KG1 (cell line): ENCODE measurements at regions not wholly inside any gene's neighbourhood (a gene's known extent, or its start where the extent isn't known, plus 50 kb on each side); places are given as distances from the start of the nearest gene placed in this dataset.
"Not testable (repeated sequence)": the region's sequence is repeated elsewhere in the genome, so short reads cannot be mapped to it uniquely, and the experiment has no call there.

Source experiments
- DNase-seq: peaks from one replicate; lab custom pipeline; 2025; lab: John Stamatoyannopoulos, UW

DNA sequence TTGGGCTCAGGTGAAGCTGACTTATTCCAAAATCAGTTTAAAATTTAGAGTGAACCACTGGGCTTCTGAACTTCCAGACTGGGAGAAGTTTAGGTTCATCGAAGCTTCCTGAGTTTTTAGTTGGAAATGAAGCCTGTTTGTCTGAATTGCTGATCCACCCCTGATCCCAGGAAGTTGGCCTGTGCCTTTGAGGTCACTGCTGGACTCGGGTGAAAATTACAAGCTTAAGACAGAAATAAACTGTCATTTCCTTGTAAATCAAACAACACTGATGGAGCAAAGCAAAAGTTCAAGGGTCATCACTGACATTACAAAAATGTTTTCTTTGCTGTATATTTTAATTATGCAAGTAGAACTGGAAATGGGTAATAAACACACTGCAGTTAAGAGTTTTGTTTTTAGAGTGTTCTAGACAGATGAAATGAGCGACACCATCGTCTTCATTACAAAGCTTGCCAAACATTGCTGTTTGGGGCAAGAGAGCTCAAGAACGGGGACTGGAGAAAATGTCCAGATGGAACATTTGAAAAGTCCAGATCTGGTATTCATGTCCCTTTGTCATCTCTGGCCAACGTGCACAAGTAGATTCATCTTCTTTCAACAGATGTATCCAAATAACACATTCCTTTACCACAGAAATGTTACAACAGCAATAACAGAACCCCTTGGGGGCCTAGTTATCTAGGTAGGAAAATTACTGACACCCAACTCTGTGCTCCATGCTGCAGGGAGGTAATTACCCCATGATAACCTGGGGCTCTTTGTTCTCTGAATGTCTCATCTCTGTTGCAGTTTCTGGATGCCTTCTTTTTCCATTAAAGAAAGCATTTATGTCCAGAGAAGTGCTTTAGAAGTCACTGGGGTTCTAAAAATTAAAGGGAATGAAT, 142.4 kb upstream of the ERCC6L2 start:
- DNase-seq, result no peak

DNA sequence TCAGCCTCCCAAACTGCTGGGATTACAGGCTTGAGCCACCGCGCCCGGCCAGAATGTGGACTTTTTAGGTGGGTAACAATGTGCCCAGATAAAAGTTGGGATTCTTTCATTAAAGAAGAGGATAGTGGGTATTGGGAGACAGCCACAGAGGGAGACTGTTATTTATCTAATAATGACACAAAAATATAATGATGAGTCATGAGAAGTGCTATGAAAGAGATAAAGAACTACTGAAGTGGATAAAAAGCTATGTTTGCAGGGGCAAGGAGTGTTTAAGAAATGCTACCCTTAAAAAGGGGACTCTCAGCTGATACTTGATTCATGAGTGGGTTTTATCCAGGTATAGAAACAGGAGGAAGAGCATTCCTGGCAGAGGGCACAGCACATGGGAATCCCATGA, 143.6 kb upstream of the ERCC6L2 start:
- DNase-seq, result no peak

DNA sequence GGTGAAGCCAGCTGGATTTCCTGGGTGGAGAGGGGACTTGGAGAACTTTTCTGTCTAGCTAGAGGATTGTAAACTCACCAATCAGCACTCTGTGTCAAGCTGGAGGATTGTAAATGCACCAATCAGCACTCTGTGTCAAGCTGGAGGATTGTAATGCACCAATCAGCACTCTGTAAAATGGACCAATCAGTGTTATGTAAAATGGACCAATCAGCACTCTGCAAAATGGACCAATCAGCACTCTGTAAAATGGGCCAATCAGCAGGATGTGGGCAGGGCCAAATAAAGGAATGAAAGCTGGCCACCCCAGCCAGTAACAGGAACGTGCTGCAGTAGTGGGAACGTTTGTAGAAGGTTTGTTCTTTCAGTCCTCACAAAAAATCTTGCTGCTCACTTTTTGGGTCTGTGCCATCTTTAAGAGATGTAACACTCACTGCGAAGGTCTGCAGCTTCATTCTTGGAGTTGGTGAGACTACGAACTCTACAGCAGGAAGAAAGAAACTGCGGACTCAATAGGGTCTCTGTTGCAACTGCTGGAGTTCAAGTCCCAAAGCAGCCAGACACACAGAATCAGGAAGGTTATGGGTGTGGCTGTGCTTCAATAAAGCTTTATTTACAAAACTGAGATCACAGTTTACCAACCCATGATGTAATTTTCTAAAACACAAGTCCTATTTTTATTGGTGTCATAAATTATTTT, 145.7 kb upstream of the ERCC6L2 start:
- DNase-seq, result no peak

GRCh38 chr9:95729046-95729445, 146.4 kb upstream of the ERCC6L2 start:
- DNase-seq, result no peak

- DNase-seq, result no peak
Observed at GRCh38 chr9:95727947-95728520, 147.5 kb upstream of the ERCC6L2 start.

DNA sequence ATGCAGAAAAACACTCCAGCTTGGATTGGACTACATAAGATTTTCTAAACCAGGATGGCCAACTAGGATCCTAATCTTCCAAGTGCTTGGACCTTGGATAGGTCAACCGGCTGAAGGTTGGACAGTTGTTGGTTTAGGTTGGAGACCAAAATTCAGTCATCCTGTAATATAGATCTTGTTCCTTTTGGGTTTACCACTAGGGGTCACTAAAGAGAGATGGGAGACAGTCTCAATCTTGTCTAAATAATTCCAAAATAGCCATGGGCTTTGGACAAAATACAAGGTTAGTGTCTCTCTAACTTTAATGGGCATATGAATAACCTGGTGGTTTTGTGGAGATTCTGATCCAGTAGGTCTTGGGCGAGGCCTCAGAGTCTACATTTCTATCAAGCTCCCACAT, 148.7 kb upstream of the ERCC6L2 start:
- DNase-seq, result peak; percentile 18

DNA sequence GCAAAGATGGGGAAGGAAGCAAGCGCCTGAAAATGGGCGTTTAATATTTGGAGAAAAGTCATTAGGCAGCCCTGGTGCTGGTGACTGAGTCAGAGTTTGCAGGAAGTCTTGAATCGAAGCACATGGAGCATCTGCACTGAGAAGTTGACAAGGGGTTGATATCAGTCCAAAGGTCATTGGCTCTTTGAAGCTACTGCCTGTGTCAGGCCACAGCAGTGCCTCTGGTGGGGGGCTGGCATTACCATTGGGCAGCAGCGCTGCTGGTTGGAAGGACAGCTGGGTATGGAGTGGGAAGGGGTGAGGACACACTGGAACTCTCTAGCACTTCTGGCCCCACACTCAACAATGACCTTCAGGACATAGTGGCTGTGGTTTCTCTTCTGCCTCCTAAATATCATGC, 150.4 kb upstream of the ERCC6L2 start:
- no peak for DNase-seq

DNA sequence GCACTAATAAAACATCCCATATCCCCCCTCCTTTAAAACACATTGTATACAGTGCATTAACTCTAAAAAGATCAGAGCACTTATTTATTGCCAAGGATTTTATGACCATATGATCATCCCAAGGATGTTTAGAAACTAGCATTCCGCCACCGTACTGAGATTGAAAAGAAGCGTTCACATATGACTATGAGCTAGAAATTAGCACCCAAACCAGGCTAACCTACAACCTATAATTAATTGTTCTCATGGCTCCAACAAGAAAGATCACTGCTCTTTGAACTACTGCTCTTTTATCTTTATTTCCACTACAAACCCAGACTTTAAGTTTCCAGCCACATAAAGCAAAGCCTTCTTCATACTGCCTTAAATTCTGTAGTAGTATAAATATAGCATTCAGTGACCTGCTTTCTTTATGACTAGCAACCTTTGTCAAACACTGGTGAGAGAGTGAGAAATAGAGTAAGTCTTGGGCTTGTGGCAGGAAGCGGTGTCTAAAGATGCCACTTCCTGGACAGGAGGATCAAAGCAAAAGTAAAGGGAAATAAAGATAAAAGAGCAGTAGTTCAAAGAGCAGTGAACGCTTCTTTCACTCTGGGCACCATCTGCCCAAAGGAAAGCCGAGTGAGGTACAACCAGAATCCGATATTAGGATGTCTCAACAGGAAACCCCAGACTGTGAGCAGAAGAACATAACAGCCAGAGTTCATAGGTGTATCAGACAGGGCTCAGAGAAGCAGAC, 151.1 kb upstream of the ERCC6L2 start:
- DNase-seq, result peak; percentile 10

GRCh38 chr9:95722141-95722540, 153.3 kb upstream of the ERCC6L2 start:
- DNase-seq, result no peak

- no peak for DNase-seq
Observed at GRCh38 chr9:95721061-95721531, 154.4 kb upstream of the ERCC6L2 start.

DNA sequence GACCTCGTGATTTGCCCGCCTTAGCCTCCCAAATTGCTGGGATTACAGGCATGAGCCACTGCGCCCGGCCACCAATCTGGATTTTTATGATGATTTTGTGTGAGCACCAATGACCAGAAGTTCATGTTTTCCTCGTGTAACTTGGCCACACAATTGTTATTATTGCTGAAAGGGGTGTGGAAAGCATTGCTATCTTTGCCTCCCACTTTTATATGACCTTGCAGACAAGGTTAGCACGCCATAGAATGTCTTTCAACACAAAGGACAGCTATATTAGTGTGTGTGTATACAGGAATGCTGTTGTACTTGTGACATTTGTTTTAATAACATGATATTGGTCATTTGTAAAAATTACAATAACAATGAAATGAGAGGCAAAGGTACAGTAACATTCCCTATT, 155.0 kb upstream of the ERCC6L2 start:
- no peak for DNase-seq

DNA sequence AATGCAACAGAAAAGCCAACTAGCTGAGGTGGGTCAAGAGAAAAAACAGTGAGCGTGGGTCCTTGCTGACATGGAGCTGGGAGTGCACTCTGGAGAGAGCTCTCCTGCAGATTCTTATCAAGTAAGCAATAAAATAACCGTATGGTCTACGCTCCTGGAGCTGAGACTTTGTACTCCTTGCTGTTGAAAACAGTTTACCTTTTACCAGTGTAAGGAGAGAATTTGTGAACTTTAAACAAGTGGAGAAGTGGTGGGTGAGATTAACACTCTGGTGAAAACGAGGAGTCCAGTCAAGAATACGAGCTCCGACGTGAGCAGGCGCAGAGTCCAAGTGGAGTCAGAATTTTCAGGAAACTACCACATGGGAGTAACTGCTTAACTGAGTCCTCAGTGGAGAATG, 156.1 kb upstream of the ERCC6L2 start:
- DNase-seq, result no peak

DNA sequence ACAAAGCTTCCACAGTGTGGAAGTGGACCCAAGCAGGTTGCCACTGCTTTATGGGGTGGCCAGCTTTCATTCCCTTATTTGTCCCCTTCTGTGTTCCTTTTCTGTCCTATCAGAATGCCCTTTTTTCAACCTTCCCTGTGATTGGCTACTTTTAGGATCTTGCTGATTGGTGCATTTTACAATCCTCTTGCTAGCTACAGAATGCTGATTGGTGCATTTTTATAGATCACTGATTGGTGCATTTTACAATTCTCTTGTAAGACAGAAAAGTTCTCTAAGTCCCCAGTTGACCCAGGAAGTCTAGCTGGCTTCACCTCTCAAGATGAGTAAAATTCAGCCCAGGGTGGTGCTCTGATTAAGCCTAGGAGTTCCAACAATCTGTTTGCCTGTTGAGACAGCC, 157.2 kb upstream of the ERCC6L2 start:
- DNase-seq, result no peak

DNA sequence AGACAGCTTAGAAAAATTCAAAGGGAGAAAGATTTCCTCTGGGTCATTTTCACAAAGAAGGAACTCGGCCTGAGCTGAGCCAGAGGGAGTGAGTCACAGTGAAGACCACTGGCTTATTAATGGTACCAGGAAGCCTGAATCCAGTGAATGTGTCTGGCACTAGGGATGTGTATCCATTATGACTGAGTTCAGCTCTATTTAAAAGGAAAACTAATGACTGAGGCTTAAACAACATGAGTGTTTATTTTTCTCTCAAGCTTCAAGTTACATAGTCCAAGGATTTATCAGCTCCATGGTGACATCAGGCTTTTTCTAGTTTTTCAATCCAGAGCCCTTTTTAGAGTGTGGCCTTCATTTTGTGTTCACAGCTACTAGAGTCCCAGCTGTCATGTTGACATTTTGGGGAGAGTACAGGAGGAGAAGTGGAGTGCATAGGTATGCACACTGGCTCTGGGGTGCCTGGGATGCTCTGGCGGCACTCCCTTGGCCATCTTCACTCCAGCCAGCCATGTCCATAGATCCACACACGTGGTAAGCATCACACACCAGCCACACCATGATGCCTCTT, 159.5 kb upstream of the ERCC6L2 start:
- no peak for DNase-seq

- DNase-seq, result no peak
Observed at GRCh38 chr9:95710446-95710845, 165.0 kb upstream of the ERCC6L2 start.

GRCh38 chr9:95696701-95697100, 178.8 kb upstream of the ERCC6L2 start:
- no peak for DNase-seq

- no peak for DNase-seq
Observed at GRCh38 chr9:95691435-95691834, 174.7 kb upstream of the PTCH1 start.

GRCh38 chr9:95689669-95690068, 172.9 kb upstream of the PTCH1 start:
- no peak for DNase-seq

- DNase-seq, result no peak
Observed at GRCh38 chr9:95684516-95684915, 167.7 kb upstream of the PTCH1 start.

DNA sequence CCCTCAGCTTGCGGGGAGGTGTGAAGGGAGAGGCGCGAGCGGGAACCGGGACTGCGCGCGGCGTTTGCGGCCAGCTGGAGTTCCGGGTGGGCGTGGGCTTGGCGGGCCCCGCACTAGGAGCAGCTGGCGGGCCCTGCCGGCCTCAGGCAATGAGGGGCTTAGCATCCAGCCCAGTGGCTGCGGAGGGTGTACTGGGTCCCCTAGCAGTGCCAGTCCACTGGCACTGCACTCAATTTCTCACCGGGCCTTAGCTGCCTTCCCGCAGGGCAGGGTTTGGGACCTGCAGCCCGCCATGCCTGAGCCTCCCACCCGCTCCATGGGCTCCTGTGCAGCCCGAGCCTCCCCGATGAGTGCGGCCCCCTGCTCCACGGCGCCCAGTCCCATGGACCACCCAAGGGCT, 163.5 kb upstream of the PTCH1 start:
- DNase-seq, result not testable (repeated sequence)

DNA sequence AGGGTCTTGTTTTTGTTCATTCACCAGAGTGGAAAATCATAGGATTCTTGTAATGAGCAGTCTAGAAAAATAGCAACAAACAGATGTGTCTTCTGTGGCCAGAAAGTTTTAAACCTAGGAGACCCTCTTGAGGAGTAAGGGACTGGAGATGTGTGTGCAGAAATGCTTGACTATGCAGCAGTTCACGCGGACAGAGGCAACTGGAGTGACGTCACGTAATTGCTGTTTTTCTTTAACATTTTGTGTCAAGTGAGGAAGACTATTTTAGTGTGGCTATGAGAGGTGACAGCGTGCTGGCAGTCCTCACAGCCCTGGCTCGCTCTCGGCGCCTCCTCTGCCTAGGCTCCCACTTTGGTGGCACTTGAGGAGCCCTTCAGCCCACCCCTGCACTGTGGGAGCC, 163.1 kb upstream of the PTCH1 start:
- no peak for DNase-seq

GRCh38 chr9:95678759-95679158, 162.0 kb upstream of the PTCH1 start:
- no peak for DNase-seq
